KOPT-K1 (cell line): ENCODE measurements at regions not wholly inside any gene's neighbourhood (a gene's known extent, or its start where the extent isn't known, plus 50 kb on each side); places are given as distances from the start of the nearest gene placed in this dataset.
"Not testable (repeated sequence)": the region's sequence is repeated elsewhere in the genome, so short reads cannot be mapped to it uniquely, and the experiment has no call there.

ENCODE experiments used
- H3K27ac ChIP-seq: fragments of 200-600 bp; sonication (generic); 2 replicates; pipeline ENCODE4 v1.5.1; 2016; ENCODE audit warnings: antibody characterized with exemption, mild to moderate bottlenecking, low read depth, low read length; ENCODE audit not compliant: poor library complexity, severe bottlenecking
- H3K36me3 ChIP-seq: fragments of 200-600 bp; sonication (generic); 2 replicates; pipeline ENCODE4 v1.5.1; 2017; ENCODE audit warnings: antibody characterized with exemption, mild to moderate bottlenecking, low read length, moderate library complexity; ENCODE audit not compliant: insufficient read depth
- H3K9me3 ChIP-seq: fragments of 200-600 bp; sonication (generic); 2 replicates; pipeline ENCODE4 v1.5.1; 2017; ENCODE audit warnings: antibody characterized with exemption, low read length, mild to moderate bottlenecking; ENCODE audit not compliant: insufficient read depth, poor library complexity, severe bottlenecking

DNA sequence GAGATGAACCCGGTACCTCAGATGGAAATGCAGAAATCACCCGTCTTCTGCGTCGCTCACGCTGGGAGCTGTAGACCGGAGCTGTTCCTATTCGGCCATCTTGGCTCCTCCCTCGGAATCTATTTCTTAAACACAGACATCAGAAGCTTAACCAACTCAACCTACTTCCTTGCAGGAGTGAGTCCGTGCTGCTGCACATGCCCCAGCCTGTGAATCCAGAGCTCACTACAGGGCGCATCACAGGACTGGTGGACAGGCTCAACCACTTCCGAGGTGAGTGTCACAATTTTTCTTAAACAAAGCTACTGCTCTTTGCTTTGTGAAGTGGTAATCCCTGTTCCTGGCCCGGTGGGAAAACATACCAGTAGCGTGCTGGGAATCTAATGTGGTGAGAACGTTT is 353.4 kb downstream of the SRGAP2C start:
- not testable (repeated sequence) for H3K27ac ChIP-seq, H3K36me3 ChIP-seq, H3K9me3 ChIP-seq

- Histone ChIP-seq H3K27ac (no peak overlapping the region), H3K9me3 (no peaks in the 10 kb centered on the region), H3K36me3 (no peaks in the 10 kb centered on the region)
Observed at GRCh38 chr1:121538943-121539575, 354.3 kb downstream of the SRGAP2C start.

- not testable (repeated sequence) for H3K9me3 ChIP-seq, H3K27ac ChIP-seq, H3K36me3 ChIP-seq
Observed at GRCh38 chr1:121543988-121544387, 359.2 kb downstream of the SRGAP2C start.

- Histone ChIP-seq H3K36me3 (no peaks in the 10 kb centered on the region), H3K27ac (no peak overlapping the region), H3K9me3 (no peaks in the 10 kb centered on the region)
Observed at GRCh38 chr1:121544500-121544899, 359.7 kb downstream of the SRGAP2C start.

GRCh38 chr1:121545899-121546298 is 361.1 kb downstream of the SRGAP2C start:
- H3K9me3 ChIP-seq, H3K27ac ChIP-seq, H3K36me3 ChIP-seq: not testable (repeated sequence)

- H3K27ac ChIP-seq = no peak overlapping the region
- H3K36me3 ChIP-seq = no peaks in the 10 kb centered on the region
- H3K9me3 ChIP-seq = no peaks in the 10 kb centered on the region
Observed at GRCh38 chr1:121546830-121547591, 362.2 kb downstream of the SRGAP2C start.

DNA sequence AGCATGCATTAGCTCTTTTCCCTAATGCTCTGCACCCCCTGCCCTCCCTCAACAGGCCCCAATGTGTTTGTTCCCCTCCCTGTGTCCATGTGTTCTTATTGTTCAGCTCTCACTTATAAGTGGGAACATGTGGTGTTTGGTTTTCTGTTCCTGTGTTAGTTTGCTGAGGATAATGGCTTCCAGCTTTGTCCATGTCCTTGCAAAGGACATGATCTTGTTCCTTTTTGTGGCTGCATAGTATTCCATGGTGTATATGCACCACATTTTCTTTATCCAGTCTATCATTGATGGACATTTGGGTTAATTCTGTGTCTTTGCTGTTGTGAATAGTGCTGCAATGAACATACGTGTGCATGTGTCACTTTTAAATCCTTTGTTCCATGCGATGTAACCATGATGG is 363.0 kb downstream of the SRGAP2C start:
- not testable (repeated sequence) for H3K9me3 ChIP-seq, H3K36me3 ChIP-seq, H3K27ac ChIP-seq

DNA sequence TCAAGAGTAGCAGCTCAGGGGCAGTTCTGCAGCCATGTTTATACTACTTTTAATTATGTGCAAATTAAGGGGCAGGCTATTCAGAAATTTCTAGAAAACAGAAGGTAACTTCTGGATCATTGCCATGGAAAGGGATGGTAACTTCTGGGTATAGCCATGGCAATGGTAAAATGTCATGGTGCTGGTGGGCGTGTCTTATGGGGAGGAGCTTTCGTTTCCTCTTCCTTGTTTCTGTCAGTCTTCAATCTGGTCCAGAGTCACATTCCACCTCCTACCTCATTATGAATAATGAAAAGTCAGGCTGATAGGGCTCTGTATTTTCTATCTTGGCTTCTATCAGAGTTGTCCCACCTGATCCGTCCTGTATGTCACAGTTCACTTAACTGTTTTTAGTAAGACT is 366.0 kb downstream of the SRGAP2C start:
- H3K9me3 ChIP-seq, H3K36me3 ChIP-seq: not testable (repeated sequence)
- peak overlapping the region; percentile 71 for H3K27ac ChIP-seq

GRCh38 chr1:121551491-121551890 is 366.7 kb downstream of the SRGAP2C start:
- not testable (repeated sequence) for H3K36me3 ChIP-seq, H3K9me3 ChIP-seq
- peak overlapping the region; percentile 71 for H3K27ac ChIP-seq

DNA sequence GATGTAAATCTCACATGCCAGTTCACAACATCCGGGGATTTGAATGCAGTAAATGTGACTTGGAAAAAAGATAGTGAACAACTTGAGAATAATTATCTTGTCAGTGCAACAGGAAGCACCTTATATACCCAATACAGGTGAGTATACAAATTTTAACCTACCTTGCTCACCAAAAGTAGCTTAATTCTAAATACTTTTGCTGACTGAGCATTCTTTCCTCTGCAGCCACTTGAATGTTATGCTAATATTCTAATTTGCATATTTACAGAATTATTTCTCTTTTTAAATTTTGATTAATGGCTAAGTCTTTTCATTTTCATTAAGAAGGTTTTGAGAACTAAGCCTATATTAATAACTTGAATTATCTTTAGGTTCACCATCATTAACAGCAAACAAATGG is 371.8 kb downstream of the SRGAP2C start:
- not testable (repeated sequence) for H3K27ac ChIP-seq, H3K9me3 ChIP-seq, H3K36me3 ChIP-seq

DNA sequence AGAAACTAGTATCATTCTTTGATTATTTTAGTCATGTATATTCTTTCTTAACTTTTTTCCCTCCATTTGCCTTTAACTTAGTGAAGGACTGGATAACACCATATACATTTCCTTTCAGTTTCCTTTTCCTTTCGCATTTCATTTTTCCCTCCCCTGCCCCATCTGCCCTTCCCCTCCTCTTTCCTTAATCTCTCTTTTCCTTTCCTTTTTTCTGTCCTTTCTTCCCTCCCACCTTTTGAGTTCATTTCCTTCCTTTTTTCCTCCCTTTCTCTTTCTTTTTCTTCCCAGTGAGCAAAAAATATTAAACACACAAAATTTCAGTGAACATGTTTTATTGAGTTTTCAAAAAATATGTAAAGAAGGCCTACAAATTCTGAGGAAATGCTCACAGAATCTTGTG is 373.3 kb downstream of the SRGAP2C start:
- not testable (repeated sequence) for H3K9me3 ChIP-seq, H3K36me3 ChIP-seq, H3K27ac ChIP-seq

DNA sequence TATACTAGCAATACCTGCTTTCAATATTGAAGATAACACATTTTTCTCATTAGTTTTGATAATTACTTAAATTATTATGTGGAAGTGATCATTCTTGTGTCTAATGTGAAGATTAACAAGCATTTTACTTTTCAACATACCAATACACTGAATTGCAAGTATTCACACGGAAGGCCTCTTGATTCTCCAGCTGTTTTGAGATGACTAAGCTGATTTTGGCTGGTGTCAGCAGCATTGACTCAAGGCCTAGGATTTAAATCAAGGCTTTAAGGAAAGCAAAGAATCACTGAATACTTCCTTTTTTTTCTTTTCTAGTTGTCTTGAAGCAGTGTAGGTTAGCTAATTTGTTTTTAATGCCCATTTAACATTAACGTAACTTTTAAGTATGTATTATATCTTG is 373.7 kb downstream of the SRGAP2C start:
- Histone ChIP-seq H3K27ac (no peak overlapping the region), H3K9me3 (no peaks in the 10 kb centered on the region), H3K36me3 (no peaks in the 10 kb centered on the region)

DNA sequence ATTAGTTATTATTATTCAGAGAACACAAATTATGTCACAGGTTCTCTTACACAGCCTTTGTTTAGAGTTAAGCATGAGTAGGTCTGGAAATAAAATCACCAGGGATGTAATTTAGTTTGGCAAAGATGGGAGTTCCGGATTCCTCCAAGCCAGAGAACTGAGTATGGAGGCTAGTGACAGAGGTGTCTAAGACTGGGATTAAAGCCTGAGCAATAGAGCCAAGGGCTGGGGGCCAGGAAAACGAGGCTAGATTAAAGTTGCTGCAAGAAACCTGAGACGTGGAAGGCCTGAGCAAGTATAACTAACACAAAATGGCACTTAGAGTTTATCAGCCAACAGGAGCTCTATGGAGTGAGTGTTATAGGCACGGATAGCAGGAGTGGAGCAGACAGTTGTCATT is 381.6 kb downstream of the SRGAP2C start:
- Histone ChIP-seq H3K27ac (no peak overlapping the region), H3K36me3 (no peaks in the 10 kb centered on the region), H3K9me3 (no peaks in the 10 kb centered on the region)

DNA sequence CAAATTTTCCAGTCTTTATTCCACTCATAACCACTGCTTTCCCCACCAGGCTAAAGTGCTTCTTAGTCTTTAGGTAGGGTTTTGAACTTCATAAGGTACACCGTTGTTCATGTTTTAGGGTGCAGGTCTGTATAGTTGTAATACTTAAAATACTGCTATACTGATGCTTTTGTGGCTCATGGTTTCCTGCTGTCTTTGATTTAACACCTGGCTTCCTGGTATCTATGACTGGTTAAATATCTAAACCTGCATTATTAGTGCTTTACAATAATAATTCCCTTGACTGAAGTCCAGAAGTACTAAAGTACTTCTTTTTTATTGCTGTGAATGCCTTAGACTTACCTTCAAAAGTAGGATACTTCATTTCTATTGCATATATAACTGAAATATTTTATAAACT is 384.7 kb downstream of the SRGAP2C start:
- Histone ChIP-seq H3K36me3 (no peaks in the 10 kb centered on the region), H3K27ac (no peak overlapping the region), H3K9me3 (no peaks in the 10 kb centered on the region)

- H3K27ac ChIP-seq, H3K36me3 ChIP-seq, H3K9me3 ChIP-seq: not testable (repeated sequence)
Observed at GRCh38 chr1:121573881-121574504, 389.2 kb downstream of the SRGAP2C start.

- not testable (repeated sequence) for H3K27ac ChIP-seq, H3K9me3 ChIP-seq, H3K36me3 ChIP-seq
Observed at GRCh38 chr1:121574505-121574899, 389.7 kb downstream of the SRGAP2C start.
